Thoracic aorta (tissue), 2 donors: ENCODE measurements at regions not wholly inside any gene's neighbourhood (a gene's known extent, or its start where the extent isn't known, plus 50 kb on each side); places are given as distances from the start of the nearest gene placed in this dataset.
"Not testable (repeated sequence)": the region's sequence is repeated elsewhere in the genome, so short reads cannot be mapped to it uniquely, and the experiment has no call there.

Experiments
- ATAC-seq: fragments of 150-250 bp; one replicate; pipeline ENCODE4 v1.8.0; 2017; ENCODE audit warnings: low read depth; ENCODE audit not compliant: insufficient number of reproducible peaks, low FRiP score
- DNase-seq: peaks from one replicate; pipeline ENCODE4 v3.0.0-alpha.2; 2020; ENCODE audit warnings: low spot score
- H3K27ac ChIP-seq, 2 donors: fragments of 200-600 bp; sonication (generic); 1 replicate in 1 of 2; 2 replicates in 1 of 2; pipeline ENCODE4 v1.5.1; 2016; ENCODE audit warnings: mild to moderate bottlenecking in 2 of 2, moderate library complexity in 2 of 2
- H3K27me3 ChIP-seq: fragments of 200-600 bp; sonication (generic); replicated peaks from 2 replicates; pipeline ENCODE4 v1.6.0; 2016; ENCODE audit warnings: mild to moderate bottlenecking; ENCODE audit not compliant: insufficient read depth
- H3K36me3 ChIP-seq: fragments of 200-600 bp; sonication (generic); one replicate; pipeline ENCODE4 v1.5.1; 2016
- H3K4me1 ChIP-seq, 2 donors: fragments of 200-600 bp; sonication (generic); 1 replicate in 1 of 2; 2 replicates in 1 of 2; pipeline versions ENCODE4 v1.5.1 to v1.6.0; 2016; ENCODE audit warnings: low read depth in 2 of 2, mild to moderate bottlenecking in 1 of 2; ENCODE audit not compliant: control insufficient read depth in 1 of 2
- H3K4me3 ChIP-seq: fragments of 200-600 bp; sonication (generic); 2 replicates; pipeline ENCODE4 v1.5.1; 2016; ENCODE audit warnings: mild to moderate bottlenecking
- H3K9me3 ChIP-seq: fragments of 200-600 bp; sonication (generic); 2 replicates; pipeline ENCODE4 v1.5.1; 2016
- CTCF ChIP-seq: fragments of 200-600 bp; sonication (generic); IDR thresholded peaks from one replicate; pipeline ENCODE4 v1.5.1; 2019; ENCODE audit warnings: antibody characterized with exemption

- H3K27me3 ChIP-seq: no peaks in the 10 kb centered on the region
- H3K9me3 ChIP-seq: no peaks in the 10 kb centered on the region
- H3K4me1 ChIP-seq: no peaks in the 10 kb centered on the region
- no peak overlapping the region for H3K27ac ChIP-seq
- DNase-seq: no peak
- no peak for ATAC-seq
- no peaks in the 10 kb centered on the region for H3K36me3 ChIP-seq
- no peak for TF ChIP-seq CTCF
- no peak overlapping the region for H3K4me3 ChIP-seq
Observed at GRCh38 chr6:167668754-167669552, 157.8 kb upstream of the AFDN start.

- Histone ChIP-seq H3K9me3 (no peaks in the 10 kb centered on the region), H3K4me1 (no peaks in the 10 kb centered on the region), H3K27me3 (no peaks in the 10 kb centered on the region), H3K4me3 (no peak overlapping the region), H3K27ac (no peak overlapping the region), H3K36me3 (no peaks in the 10 kb centered on the region)
- no peak for TF ChIP-seq CTCF
- no peak for DNase-seq
- ATAC-seq: no peak
Observed at GRCh38 chr6:167669553-167669849, 157.2 kb upstream of the AFDN start.

- TF ChIP-seq CTCF: no peak
- Histone ChIP-seq H3K27me3 (no peaks in the 10 kb centered on the region), H3K9me3 (no peaks in the 10 kb centered on the region), H3K27ac (no peak overlapping the region), H3K4me3 (no peak overlapping the region), H3K4me1 (no peaks in the 10 kb centered on the region), H3K36me3 (no peaks in the 10 kb centered on the region)
- ATAC-seq: no peak
- no peak for DNase-seq
Observed at GRCh38 chr6:167669870-167670802, 156.6 kb upstream of the AFDN start.

- Histone ChIP-seq H3K4me1 (no peaks in the 10 kb centered on the region), H3K9me3 (no peaks in the 10 kb centered on the region), H3K4me3 (no peak overlapping the region), H3K36me3 (no peaks in the 10 kb centered on the region), H3K27me3 (no peaks in the 10 kb centered on the region), H3K27ac (no peak overlapping the region)
- DNase-seq (no peak), ATAC-seq (no peak)
- TF ChIP-seq CTCF: no peak
Observed at GRCh38 chr6:167670938-167671338, 155.8 kb upstream of the AFDN start.

- not testable (repeated sequence) for DNase-seq, ATAC-seq
Observed at GRCh38 chr6:167671379-167671976, 155.2 kb upstream of the AFDN start.

More at GRCh38 chr6:167671379-167671976, 155.2 kb upstream of the AFDN start:
- not testable (repeated sequence) for H3K9me3 ChIP-seq, H3K4me3 ChIP-seq, H3K36me3 ChIP-seq, H3K4me1 ChIP-seq, H3K27ac ChIP-seq, H3K27me3 ChIP-seq
- peak; percentile 38 for TF ChIP-seq CTCF
